ENCODE measurements at regions not wholly inside any gene's neighbourhood (a gene's known extent, or its start where the extent isn't known, plus 50 kb on each side); places are given as distances from the start of the nearest gene placed in this dataset.

- Mint-ChIP-seq H3K36me3 (ENCODE audit: low read depth) (no peaks in the 10 kb centered on the region), H3K4me1 (no peaks in the 10 kb centered on the region), H3K4me3 (no peak overlapping the region), H3K27me3 (ENCODE audit: low read depth) (no peaks in the 10 kb centered on the region), H3K9me3 (no peaks in the 10 kb centered on the region), H3K27ac (ENCODE audit: unreplicated experiment) (no peak overlapping the region)
- DNase-seq (ENCODE audit: low read depth, low spot score) = no peak
- TF ChIP-seq CTCF (conservative IDR thresholded peaks at IDR 0.05) = no peak
Observed at GRCh38 chr2:5039241-5039975, 652.8 kb upstream of the SOX11 start.

- no peak for DNase-seq (ENCODE audit: low read depth, low spot score)
- Mint-ChIP-seq H3K27ac (ENCODE audit: unreplicated experiment) (no peak overlapping the region), H3K4me3 (no peak overlapping the region), H3K4me1 (no peaks in the 10 kb centered on the region), H3K27me3 (ENCODE audit: low read depth) (no peaks in the 10 kb centered on the region), H3K36me3 (ENCODE audit: low read depth) (no peaks in the 10 kb centered on the region), H3K9me3 (no peaks in the 10 kb centered on the region)
- TF ChIP-seq CTCF (conservative IDR thresholded peaks at IDR 0.05) = no peak
Observed at GRCh38 chr2:5040571-5040970, 651.6 kb upstream of the SOX11 start.

GRCh38 chr2:5041501-5041900 lies 650.7 kb upstream of the SOX11 start:
- Mint-ChIP-seq H3K36me3 (ENCODE audit: low read depth) (no peaks in the 10 kb centered on the region), H3K27ac (ENCODE audit: unreplicated experiment) (peak overlapping the region; percentile 27), H3K9me3 (no peaks in the 10 kb centered on the region), H3K27me3 (ENCODE audit: low read depth) (no peaks in the 10 kb centered on the region), H3K4me3 (no peak overlapping the region), H3K4me1 (no peaks in the 10 kb centered on the region)
- DNase-seq (ENCODE audit: low read depth, low spot score) = no peak
- TF ChIP-seq CTCF (conservative IDR thresholded peaks at IDR 0.05) = no peak

- no peak overlapping the region for H3K4me3 Mint-ChIP-seq
- no peak overlapping the region for H3K27ac Mint-ChIP-seq (ENCODE audit: unreplicated experiment)
- H3K4me1 Mint-ChIP-seq = no peaks in the 10 kb centered on the region
- no peaks in the 10 kb centered on the region for H3K27me3 Mint-ChIP-seq (ENCODE audit: low read depth)
- DNase-seq (ENCODE audit: low read depth, low spot score) = no peak
- no peaks in the 10 kb centered on the region for H3K36me3 Mint-ChIP-seq (ENCODE audit: low read depth)
- H3K9me3 Mint-ChIP-seq = no peaks in the 10 kb centered on the region
- no peak for TF ChIP-seq CTCF (conservative IDR thresholded peaks at IDR 0.05)
Observed at GRCh38 chr2:5042666-5043440, 649.3 kb upstream of the SOX11 start.

- no peak for DNase-seq (ENCODE audit: low read depth, low spot score)
- no peak for TF ChIP-seq CTCF (conservative IDR thresholded peaks at IDR 0.05)
- Mint-ChIP-seq H3K9me3 (peaks cover 2% of the 10 kb centered on the region), H3K27me3 (ENCODE audit: low read depth) (no peaks in the 10 kb centered on the region), H3K36me3 (ENCODE audit: low read depth) (no peaks in the 10 kb centered on the region), H3K27ac (ENCODE audit: unreplicated experiment) (no peak overlapping the region), H3K4me1 (no peaks in the 10 kb centered on the region), H3K4me3 (no peak overlapping the region)
Observed at GRCh38 chr2:5051300-5051699, 640.9 kb upstream of the SOX11 start.

Measured in neural crest cell (in vitro differentiated cells).